ENCODE measurements at regions not wholly inside any gene's neighbourhood (a gene's known extent, or its start where the extent isn't known, plus 50 kb on each side); places are given as distances from the start of the nearest gene placed in this dataset.

DNA sequence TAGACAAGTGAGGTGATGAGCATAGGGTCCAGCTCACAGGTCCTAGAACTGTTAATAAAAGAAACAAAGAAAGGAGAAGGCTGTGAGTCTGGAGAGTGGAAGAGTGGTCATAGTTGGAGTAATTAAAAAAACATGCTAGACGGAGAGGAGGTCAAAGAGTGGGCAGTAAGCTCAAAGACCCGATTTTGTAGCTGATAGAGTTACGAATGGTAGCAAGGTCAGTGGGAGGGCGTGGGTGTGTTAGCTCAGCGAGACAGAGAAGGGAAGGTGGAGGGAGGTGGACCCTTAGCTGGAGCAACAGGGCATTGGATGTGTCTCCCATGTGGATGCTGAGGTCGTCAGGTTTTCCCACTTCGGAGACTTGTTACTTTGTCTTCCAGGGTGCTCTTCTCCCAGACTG is 431.7 kb downstream of the CDH26 start:
- intact Hi-C loops (cut with micrococcal nuclease) = no loop called here
- H3K36me3 Mint-ChIP-seq (ENCODE audit: low read depth) = no peaks in the 10 kb centered on the region
- no peaks in the 10 kb centered on the region for H3K27me3 Mint-ChIP-seq
- H3K4me3 Mint-ChIP-seq = no peak overlapping the region
- no peak for DNase-seq
- no peaks in the 10 kb centered on the region for H3K4me1 Mint-ChIP-seq
- no peak overlapping the region for H3K27ac Mint-ChIP-seq
- no peaks in the 10 kb centered on the region for H3K9me3 Mint-ChIP-seq

DNA sequence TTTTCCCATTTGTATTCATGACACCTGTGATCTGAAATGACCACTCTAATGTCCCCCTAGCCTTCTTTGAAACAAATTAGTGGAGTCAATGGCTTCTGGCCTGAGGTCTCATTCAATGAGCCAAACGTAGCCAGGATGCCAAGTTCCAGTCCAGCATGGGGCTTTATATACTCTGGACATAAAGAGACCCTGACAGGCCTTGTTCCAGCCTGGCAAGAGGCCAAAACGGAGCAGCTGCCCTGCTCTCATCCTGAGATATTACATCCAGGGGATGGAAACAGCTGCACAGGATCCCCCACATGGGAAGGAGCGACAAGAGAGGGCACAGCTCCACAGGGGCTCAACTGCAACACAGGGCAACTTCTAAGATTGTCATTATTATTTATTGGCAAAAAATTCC is 437.8 kb downstream of the CDH26 start:
- Mint-ChIP-seq H3K27ac (no peak overlapping the region), H3K9me3 (no peaks in the 10 kb centered on the region), H3K27me3 (no peaks in the 10 kb centered on the region), H3K36me3 (ENCODE audit: low read depth) (no peaks in the 10 kb centered on the region), H3K4me1 (no peaks in the 10 kb centered on the region), H3K4me3 (no peak overlapping the region)
- no peak for DNase-seq
- intact Hi-C loops (cut with micrococcal nuclease) = no loop called here

DNA sequence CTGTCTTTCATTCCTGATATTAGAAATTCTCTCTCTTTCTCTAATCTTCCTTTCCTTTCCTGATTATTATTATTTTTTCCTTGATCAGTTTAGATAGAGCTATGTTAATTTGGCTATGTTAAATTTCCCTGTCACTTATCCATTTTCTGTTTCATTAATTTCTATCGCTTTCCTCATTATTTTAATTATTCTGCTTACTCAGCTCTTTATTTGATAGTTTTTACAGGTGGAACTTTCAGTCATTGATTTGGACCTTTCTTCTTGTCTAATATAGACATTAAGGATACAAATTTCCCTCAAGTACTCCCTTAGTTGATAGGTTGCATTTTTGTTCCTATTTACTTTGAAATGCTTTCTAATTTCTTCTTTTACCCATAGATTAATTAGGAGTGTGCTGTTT is 442.3 kb downstream of the CDH26 start:
- H3K9me3 Mint-ChIP-seq = no peaks in the 10 kb centered on the region
- no peak for DNase-seq
- H3K27ac Mint-ChIP-seq = no peak overlapping the region
- H3K4me1 Mint-ChIP-seq = no peaks in the 10 kb centered on the region
- no peak overlapping the region for H3K4me3 Mint-ChIP-seq
- H3K36me3 Mint-ChIP-seq (ENCODE audit: low read depth) = no peaks in the 10 kb centered on the region
- intact Hi-C loops (cut with micrococcal nuclease) = no loop called here
- H3K27me3 Mint-ChIP-seq = no peaks in the 10 kb centered on the region

DNA sequence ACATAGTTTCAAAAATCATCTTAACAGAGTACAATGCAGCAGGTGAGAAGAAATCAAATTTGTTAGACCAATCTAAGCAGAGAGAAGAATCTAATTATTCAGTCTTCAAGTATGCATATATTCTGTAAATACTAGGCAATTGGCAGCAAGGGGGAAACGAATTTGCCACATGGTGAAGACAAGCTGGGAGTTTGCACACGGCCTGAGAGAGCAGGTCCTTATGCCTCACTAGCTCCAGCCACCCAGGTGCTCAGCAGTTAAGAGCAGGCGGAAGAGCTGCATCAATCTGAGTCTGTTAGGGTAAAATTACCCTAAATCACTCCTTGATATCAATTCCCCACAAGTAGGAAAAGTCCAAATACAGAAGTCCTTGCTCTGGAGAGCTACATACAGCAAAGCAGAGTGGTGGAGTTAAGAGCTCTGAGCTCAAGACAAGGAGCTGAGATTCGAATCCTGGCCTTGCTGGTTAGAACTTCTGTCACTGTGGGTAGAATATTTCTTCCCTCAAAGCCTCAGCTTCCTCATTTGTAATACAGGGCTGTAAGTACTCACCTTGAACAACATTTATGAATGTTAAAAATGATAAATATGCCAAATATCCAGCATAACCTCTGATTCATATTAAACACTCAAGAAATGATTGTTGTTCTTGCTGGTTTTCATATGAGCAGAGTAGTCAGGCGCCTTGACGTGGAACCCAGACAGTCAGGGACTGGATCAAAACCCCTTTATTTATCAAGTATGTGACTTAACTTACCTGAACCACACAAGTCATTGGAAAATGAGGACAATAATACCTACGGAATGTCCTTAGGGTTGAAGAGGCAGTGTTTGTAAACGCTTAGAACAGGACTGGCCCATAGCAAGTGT is 444.2 kb downstream of the CDH26 start:
- no peak overlapping the region for H3K27ac Mint-ChIP-seq
- no peak for DNase-seq
- no peaks in the 10 kb centered on the region for H3K27me3 Mint-ChIP-seq
- no peaks in the 10 kb centered on the region for H3K36me3 Mint-ChIP-seq (ENCODE audit: low read depth)
- intact Hi-C loops (cut with micrococcal nuclease) = no loop called here
- H3K9me3 Mint-ChIP-seq = peaks cover 4% of the 10 kb centered on the region
- H3K4me3 Mint-ChIP-seq = no peak overlapping the region
- H3K4me1 Mint-ChIP-seq = no peaks in the 10 kb centered on the region

DNA sequence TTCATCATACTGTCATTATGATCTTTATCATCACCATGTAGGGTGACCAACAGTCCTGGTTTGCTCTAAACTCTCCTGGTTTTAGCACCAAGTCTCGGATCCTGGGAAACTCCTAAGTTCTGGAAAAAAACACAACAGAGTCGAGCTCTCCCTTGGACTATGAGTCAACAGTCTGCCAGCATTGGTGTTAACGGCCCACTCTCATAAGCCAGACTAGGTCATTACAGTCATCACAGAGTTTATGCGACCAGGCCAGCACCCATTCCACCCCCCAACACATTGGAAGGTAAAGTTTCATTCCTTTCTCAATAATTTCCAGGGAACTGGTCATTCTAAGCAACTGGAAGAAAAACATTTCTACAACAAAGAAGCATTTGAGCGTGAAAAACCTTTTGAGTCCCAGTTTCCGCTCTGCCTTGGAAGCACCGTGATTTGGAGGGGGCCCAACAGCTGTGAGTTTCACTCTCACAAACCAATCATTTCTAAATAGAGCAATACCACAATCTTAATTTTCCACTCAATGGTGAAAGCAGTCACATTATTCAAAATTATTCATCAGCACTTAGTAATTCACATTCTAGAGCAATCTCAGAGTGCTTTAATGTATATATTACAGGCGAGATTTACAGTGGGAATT is 445.0 kb downstream of the CDH26 start:
- intact Hi-C loops (cut with micrococcal nuclease) = no loop called here
- no peak overlapping the region for H3K4me3 Mint-ChIP-seq

DNA sequence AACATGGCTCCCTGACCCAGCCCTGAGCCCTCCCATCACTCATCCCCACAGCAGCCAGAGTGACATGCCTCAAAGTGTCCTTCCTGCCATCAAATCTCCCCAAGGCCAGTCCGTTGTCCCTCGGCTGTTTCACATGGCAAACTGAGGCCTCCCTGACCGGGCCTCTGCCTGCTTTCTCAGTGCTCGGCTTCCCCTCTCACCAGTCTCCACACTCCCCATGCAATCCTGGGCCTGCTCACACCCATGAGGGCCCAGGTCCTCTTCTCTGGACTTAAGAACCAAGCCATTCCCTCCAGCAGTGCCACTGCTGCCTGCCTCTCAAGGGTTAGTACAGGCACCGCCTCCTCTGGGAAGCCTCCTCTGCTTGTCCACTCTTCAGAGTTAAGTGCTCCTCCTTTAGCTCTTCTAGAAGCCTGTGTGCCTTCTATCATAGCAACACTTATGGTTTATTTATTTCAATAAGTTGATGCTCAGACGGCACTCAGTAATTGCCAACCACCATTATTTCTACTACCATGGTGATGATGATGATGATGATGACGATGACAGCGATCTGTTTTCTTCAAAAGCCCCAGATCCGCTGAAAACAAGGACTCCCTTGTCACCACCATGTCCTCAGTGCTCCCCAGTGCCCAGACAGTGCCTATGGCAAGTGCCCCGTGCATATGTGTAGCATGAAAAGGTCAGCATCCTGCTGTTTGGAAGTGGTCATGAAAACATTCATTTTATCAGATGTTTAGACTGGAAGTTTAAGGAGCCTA is 449.0 kb downstream of the CDH26 start:
- Mint-ChIP-seq H3K4me1 (peaks cover 4% of the 10 kb centered on the region), H3K4me3 (no peak overlapping the region), H3K27me3 (no peaks in the 10 kb centered on the region), H3K27ac (no peak overlapping the region), H3K9me3 (peaks cover 10% of the 10 kb centered on the region), H3K36me3 (ENCODE audit: low read depth) (no peaks in the 10 kb centered on the region)
- intact Hi-C loops (cut with micrococcal nuclease) = no loop called here
- peak; percentile 25 for DNase-seq

More for the DNA sequence above, 445.0 kb downstream of the CDH26 start:
- Mint-ChIP-seq H3K36me3 (ENCODE audit: low read depth) (no peaks in the 10 kb centered on the region), H3K27me3 (no peaks in the 10 kb centered on the region), H3K9me3 (peaks cover 7% of the 10 kb centered on the region), H3K27ac (no peak overlapping the region), H3K4me1 (peaks cover 4% of the 10 kb centered on the region)
- no peak for DNase-seq

DNA sequence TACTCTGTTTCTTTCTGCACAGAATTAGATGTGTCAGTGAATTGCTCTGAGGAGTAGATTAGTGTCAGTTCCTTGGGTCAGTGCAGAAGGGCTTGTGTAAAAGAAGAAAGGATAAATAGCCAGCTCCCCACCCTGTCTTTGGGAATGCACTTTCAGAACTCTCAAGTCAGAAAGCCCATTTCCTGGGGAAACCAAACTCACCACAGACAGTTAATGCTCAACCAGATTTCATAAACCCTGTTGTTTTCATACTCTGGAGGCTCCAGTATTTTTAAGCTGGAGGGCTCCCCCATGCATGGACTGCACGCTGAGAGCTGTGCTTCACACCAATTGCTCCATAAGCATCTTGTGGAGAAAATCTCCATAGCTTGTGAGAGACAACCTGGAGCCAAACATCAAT is 449.7 kb downstream of the CDH26 start:
- H3K4me3 Mint-ChIP-seq = no peak overlapping the region
- peaks cover 4% of the 10 kb centered on the region for H3K4me1 Mint-ChIP-seq

DNA sequence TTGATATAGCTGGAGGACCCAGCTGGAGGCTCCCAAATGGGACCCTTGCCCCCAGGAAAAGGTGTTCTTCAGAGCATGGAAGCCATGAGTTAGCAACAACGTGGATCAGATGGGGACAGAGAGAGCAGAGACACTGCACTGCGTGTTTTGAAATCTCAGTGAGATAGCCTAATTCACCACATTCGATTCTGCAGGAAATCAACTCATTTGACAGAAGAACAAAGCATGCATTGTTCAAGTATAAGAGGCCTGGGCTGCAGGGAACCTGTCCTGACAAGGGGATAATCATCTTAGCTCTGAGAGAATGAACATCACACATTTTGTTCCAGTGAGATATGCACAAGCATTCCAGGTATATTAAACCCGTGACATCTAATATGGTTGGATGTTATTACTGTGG is 450.2 kb downstream of the CDH26 start:
- H3K27me3 Mint-ChIP-seq = no peaks in the 10 kb centered on the region
- no peak overlapping the region for H3K4me3 Mint-ChIP-seq
- no peaks in the 10 kb centered on the region for H3K36me3 Mint-ChIP-seq (ENCODE audit: low read depth)
- no peak overlapping the region for H3K27ac Mint-ChIP-seq
- H3K4me1 Mint-ChIP-seq = peaks cover 4% of the 10 kb centered on the region
- peak; percentile 25 for DNase-seq
- H3K9me3 Mint-ChIP-seq = peaks cover 10% of the 10 kb centered on the region
- intact Hi-C loops (cut with micrococcal nuclease) = no loop called here

More for the DNA sequence above, 449.7 kb downstream of the CDH26 start:
- DNase-seq = no peak
- Mint-ChIP-seq H3K36me3 (ENCODE audit: low read depth) (no peaks in the 10 kb centered on the region), H3K27me3 (no peaks in the 10 kb centered on the region), H3K27ac (no peak overlapping the region), H3K9me3 (peaks cover 10% of the 10 kb centered on the region)
- intact Hi-C loops (cut with micrococcal nuclease) = no loop called here

DNA sequence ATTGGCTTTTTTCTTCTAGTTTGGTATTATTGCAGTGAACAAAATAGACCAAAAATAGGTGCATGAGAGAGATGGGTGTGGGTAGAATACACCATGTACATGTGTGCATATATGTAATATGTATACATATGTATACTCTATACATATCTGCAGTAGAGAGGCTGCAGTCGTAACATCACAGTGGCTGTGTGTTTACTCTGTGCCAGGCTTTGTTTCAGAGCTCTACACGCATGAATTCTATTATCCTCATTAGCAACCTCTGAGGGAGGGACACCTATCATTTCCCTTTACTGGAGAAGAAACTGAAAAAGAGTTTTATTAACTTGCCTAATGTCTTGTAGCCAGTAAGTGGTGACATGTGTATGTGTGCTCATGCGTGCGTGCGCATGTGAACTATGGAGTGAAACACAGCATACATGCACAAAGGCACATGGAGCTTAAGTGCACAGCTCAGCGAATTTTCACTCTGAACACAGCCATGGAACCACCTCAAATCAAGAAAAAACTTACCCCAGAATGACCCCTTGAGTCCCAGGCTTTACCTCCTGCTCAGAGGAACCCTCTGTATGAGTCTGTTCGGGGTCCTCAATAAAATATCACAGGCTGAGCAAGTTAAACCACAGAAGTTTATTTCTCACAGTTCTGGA is 452.5 kb downstream of the CDH26 start:
- intact Hi-C loops (cut with micrococcal nuclease) = no loop called here
- peak; percentile 22 for DNase-seq
- Mint-ChIP-seq H3K9me3 (peaks cover 10% of the 10 kb centered on the region), H3K4me3 (no peak overlapping the region), H3K36me3 (ENCODE audit: low read depth) (no peaks in the 10 kb centered on the region), H3K4me1 (peaks cover 4% of the 10 kb centered on the region), H3K27ac (no peak overlapping the region), H3K27me3 (peaks cover 2% of the 10 kb centered on the region)

DNA sequence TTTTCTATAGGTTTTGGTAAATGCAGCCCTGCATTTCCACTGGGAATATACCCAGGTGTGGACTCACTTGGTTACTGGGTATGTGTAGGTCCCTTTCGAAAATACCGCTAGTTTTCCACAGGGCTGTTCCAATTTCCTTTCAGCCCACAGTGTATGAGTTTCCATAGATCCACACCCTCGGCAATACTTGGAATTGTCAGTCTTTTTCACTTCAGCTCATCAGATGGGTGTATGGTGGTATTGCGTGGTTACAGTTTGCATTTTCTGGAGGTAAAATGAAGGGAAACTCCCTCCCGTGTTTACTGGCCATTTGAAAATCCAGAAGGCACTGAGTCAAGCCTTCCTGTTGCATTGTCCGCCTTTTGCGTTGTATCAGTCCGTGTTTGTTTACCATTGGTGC is 453.6 kb downstream of the CDH26 start:
- intact Hi-C loops (cut with micrococcal nuclease) = no loop called here
- Mint-ChIP-seq H3K27me3 (peaks cover 3% of the 10 kb centered on the region), H3K36me3 (ENCODE audit: low read depth) (no peaks in the 10 kb centered on the region), H3K9me3 (peaks cover 10% of the 10 kb centered on the region), H3K4me1 (peaks cover 4% of the 10 kb centered on the region), H3K4me3 (no peak overlapping the region), H3K27ac (no peak overlapping the region)
- DNase-seq = peak; percentile 37

DNA sequence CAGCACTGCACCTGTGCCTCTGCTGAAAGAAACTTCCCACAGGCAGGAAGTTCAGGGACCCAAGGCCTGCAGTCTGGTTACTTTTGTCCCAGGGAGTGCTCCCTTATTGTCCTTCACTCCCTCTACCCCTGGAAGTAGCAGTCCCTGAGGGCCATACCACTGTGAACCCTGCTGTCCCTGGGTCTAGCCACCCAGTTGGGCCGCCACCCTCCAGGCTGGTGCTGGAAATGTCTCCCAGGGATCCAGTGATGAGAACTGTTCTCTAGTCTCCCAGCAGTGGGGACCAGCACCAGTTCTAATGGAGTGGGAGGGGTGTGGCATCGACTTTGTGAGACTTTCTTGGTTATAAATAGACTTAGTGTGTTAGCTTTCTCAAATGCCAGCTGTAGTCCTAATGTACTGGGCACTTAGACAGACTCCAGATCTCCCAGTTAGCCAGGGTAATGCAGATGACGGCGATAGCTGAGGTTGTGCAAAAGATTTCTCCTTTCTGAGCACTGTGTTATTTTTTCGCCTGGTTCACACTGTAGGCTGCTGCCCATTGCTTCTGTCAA is 462.5 kb downstream of the CDH26 start:
- peaks cover 9% of the 10 kb centered on the region for H3K4me1 Mint-ChIP-seq
- H3K9me3 Mint-ChIP-seq = no peaks in the 10 kb centered on the region
- no peaks in the 10 kb centered on the region for H3K36me3 Mint-ChIP-seq (ENCODE audit: low read depth)
- intact Hi-C loops (cut with micrococcal nuclease) = no loop called here
- DNase-seq = peak; percentile 41
- H3K4me3 Mint-ChIP-seq = no peak overlapping the region
- peaks cover 7% of the 10 kb centered on the region for H3K27me3 Mint-ChIP-seq
- no peak overlapping the region for H3K27ac Mint-ChIP-seq

DNA sequence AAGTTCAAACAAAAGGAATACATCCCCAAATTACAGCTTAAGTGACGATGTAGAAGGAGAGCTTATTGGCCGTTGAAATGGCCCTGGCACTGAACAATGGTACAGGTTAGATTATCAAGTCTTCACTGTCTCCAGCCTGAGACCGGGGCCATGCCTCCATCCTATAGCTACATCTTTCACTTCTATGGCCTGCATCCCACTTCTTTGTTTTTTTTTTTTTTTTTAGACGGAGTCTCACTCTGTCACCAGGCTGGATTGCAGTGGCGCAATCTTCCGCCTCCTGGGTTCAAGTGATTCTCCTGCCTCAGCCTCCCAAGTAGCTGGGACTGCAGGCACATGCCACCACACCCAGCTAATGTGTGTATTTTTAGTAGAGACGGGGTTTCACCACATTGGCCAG is 464.6 kb downstream of the CDH26 start:
- H3K36me3 Mint-ChIP-seq (ENCODE audit: low read depth) = no peaks in the 10 kb centered on the region
- DNase-seq = peak; percentile 21
- no peaks in the 10 kb centered on the region for H3K9me3 Mint-ChIP-seq
- intact Hi-C loops (cut with micrococcal nuclease) = no loop called here
- no peak overlapping the region for H3K27ac Mint-ChIP-seq
- H3K4me1 Mint-ChIP-seq = peaks cover 3% of the 10 kb centered on the region
- no peak overlapping the region for H3K4me3 Mint-ChIP-seq
- H3K27me3 Mint-ChIP-seq = peaks cover 3% of the 10 kb centered on the region

DNA sequence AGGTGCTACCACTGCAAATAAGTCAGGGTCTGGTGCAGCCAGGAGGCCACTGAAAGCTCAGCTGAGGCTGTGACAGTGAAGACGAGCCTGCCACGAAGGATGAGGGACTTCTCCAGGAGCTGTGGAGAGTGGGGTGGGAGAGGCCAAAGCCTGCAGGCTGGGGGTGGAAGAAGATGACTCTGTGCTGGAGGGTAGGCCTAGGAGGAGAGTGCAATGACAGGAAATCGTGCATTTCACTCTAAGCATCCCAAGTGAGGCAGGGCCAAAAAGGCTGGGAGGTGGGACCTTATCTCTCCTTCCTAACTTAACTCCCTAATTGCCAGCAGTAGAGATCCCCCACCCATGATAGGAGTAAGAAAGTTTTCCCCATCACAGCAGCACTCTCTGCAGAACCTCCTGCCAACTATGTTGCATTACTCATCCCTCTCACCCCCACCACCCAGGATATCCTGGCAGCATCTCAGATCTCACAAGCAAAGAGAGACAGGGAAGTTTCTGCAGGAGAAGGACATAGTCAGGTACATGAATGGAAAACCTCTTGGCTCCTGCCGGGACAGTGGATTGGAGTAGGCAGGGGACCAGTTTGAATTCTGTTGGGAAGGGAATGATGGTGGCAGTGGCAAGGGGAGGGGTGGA is 466.2 kb downstream of the CDH26 start:
- peak; percentile 22 for DNase-seq
- no peaks in the 10 kb centered on the region for H3K9me3 Mint-ChIP-seq
- H3K27ac Mint-ChIP-seq = no peak overlapping the region
- H3K27me3 Mint-ChIP-seq = no peaks in the 10 kb centered on the region
- no peaks in the 10 kb centered on the region for H3K4me1 Mint-ChIP-seq
- H3K4me3 Mint-ChIP-seq = no peak overlapping the region
- intact Hi-C loops (cut with micrococcal nuclease) = no loop called here
- no peaks in the 10 kb centered on the region for H3K36me3 Mint-ChIP-seq (ENCODE audit: low read depth)
